H1 (cell line): ENCODE measurements at regions not wholly inside any gene's neighbourhood (a gene's known extent, or its start where the extent isn't known, plus 50 kb on each side); places are given as distances from the start of the nearest gene placed in this dataset.

Experiments
- CTCF ChIP-seq, 3 experiments: IDR thresholded peaks; 1 replicate in 2 of 3; 2 replicates in 1 of 3; pipeline versions ENCODE4 v1.5.1 to v1.6.1; 2011; ENCODE audit warnings: low read length in 3 of 3, mild to moderate bottlenecking in 3 of 3, inconsistent platforms in 2 of 3, low read depth in 1 of 3, moderate library complexity in 1 of 3; ENCODE audit not compliant: insufficient read depth in 1 of 3; ENCODE audit errors: control extremely low read depth in 1 of 3
- POLR2A ChIP-seq, 2 experiments: IDR thresholded peaks; 1 replicate in 1 of 2; 2 replicates in 1 of 2; pipeline ENCODE4 v1.6.1; 2011; ENCODE audit warnings: low read depth in 2 of 2, low read length in 2 of 2, mild to moderate bottlenecking in 2 of 2; ENCODE audit errors: control extremely low read depth in 1 of 2
- TF ChIP-seq, protein P1 (sequence below): IDR thresholded peaks from 2 replicates; pipeline ENCODE4 v1.6.1; 2011; ENCODE audit warnings: low read length, improper control_type of control experiment

DNA sequence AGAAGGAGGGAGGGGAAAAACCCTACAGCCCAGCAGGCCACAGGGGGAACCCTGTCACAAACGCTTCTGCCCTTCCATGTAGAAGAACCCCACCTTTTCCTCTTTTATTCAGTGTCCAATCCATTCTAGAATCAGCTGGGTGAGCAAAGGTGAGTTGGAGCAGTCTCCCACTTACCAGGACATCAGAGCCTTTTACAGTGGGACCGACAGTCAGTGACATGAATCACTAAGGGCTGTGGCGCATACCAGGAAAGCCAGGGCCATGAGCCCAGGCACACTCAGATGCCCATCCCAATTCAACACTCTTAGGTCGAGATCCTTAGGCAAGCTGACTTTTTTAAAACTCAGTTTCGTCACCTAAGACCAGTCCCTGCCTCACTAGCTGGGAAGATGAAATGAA is 146.1 kb downstream of the AQP9 start:
- TF ChIP-seq, protein P1, sequence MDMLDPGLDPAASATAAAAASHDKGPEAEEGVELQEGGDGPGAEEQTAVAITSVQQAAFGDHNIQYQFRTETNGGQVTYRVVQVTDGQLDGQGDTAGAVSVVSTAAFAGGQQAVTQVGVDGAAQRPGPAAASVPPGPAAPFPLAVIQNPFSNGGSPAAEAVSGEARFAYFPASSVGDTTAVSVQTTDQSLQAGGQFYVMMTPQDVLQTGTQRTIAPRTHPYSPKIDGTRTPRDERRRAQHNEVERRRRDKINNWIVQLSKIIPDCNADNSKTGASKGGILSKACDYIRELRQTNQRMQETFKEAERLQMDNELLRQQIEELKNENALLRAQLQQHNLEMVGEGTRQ, result no peak
- no peak for TF ChIP-seq POLR2A (IDR thresholded peaks at IDR 0.05; ENCODE audit: control extremely low read depth in 1 of 2, low read depth in 2 of 2, low read length in 2 of 2)
- no peak for TF ChIP-seq CTCF (IDR thresholded peaks at IDR 0.05; ENCODE audit: control extremely low read depth in 1 of 3, insufficient read depth in 1 of 3, low read depth in 1 of 3, low read length in 3 of 3)
